Neuronal stem cell (in vitro differentiated cells): ENCODE measurements at regions not wholly inside any gene's neighbourhood (a gene's known extent, or its start where the extent isn't known, plus 50 kb on each side); places are given as distances from the start of the nearest gene placed in this dataset.
A peak's percentile ranks its signal among the peaks of the same experiment; 100 is the strongest.

Source experiments
- DNase-seq: peaks from one replicate; pipeline ENCODE4 v3.0.0-alpha.2; 2013; ENCODE audit warnings: low spot score
- H2AFZ ChIP-seq: one replicate; pipeline ENCODE4 v1.6.1; 2013; ENCODE audit warnings: mild to moderate bottlenecking, low read length, inconsistent platforms
- H2AK5ac ChIP-seq: 2 replicates; pipeline ENCODE4 v1.6.1; 2013; ENCODE audit warnings: low read depth, mild to moderate bottlenecking, inconsistent platforms, low read length, moderate library complexity, mixed read lengths
- H2BK120ac ChIP-seq: 2 replicates; pipeline ENCODE4 v1.6.1; 2013; ENCODE audit warnings: low read depth, mild to moderate bottlenecking, inconsistent platforms, low read length, moderate library complexity, mixed read lengths
- H2BK12ac ChIP-seq: one replicate; pipeline ENCODE4 v1.6.1; 2013; ENCODE audit warnings: low read length, inconsistent platforms
- H2BK15ac ChIP-seq: 2 replicates; pipeline ENCODE4 v1.6.1; 2013; ENCODE audit warnings: mild to moderate bottlenecking, low read length, inconsistent platforms, mixed read lengths
- H2BK5ac ChIP-seq: one replicate; pipeline ENCODE4 v1.6.1; 2013; ENCODE audit warnings: inconsistent platforms, mild to moderate bottlenecking, low read length, moderate library complexity
- H3K14ac ChIP-seq: one replicate; pipeline ENCODE4 v1.6.1; 2013; ENCODE audit warnings: low read length, inconsistent platforms
- H3K18ac ChIP-seq: 2 replicates; pipeline ENCODE4 v1.6.1; 2013; ENCODE audit warnings: low read length, inconsistent platforms
- H3K23ac ChIP-seq: 2 replicates; pipeline ENCODE4 v1.6.1; 2013; ENCODE audit warnings: low read depth, mild to moderate bottlenecking, mixed read lengths, low read length, inconsistent platforms; ENCODE audit not compliant: poor library complexity
- H3K27ac ChIP-seq: replicated peaks from 3 replicates; pipeline ENCODE4 v1.5.1; 2013; ENCODE audit warnings: low read length, inconsistent platforms
- H3K27me3 ChIP-seq, 3 experiments: 2 replicates each; pipeline ENCODE4 v1.6.1; 2013; ENCODE audit warnings: low read length in 3 of 3, mild to moderate bottlenecking in 2 of 3, inconsistent platforms in 1 of 3, low read depth in 1 of 3, mixed read lengths in 1 of 3, moderate library complexity in 1 of 3; ENCODE audit not compliant: control insufficient read depth in 3 of 3, insufficient read depth in 3 of 3
- H3K36me3 ChIP-seq, 2 donors: replicated peaks in 1 of 2; 2 replicates each; pipeline ENCODE4 v1.6.1; 2013; ENCODE audit warnings: low read length in 2 of 2; ENCODE audit not compliant: control insufficient read depth in 2 of 2, insufficient read depth in 2 of 2
- H3K4ac ChIP-seq: 2 replicates; pipeline ENCODE4 v1.6.1; 2013; ENCODE audit warnings: inconsistent platforms, mild to moderate bottlenecking, low read length, moderate library complexity
- H3K4me1 ChIP-seq, 2 donors: 1 replicate in 1 of 2; 2 replicates in 1 of 2; pipeline ENCODE4 v1.6.1; 2013; ENCODE audit warnings: low read length in 2 of 2, low read depth in 1 of 2; ENCODE audit not compliant: control insufficient read depth in 2 of 2, insufficient read depth in 1 of 2
- H3K4me2 ChIP-seq: one replicate; pipeline ENCODE4 v1.6.1; 2013; ENCODE audit warnings: mild to moderate bottlenecking, low read length, inconsistent platforms; ENCODE audit not compliant: insufficient read depth, poor library complexity, severe bottlenecking
- H3K4me3 ChIP-seq, 2 donors: 2 replicates each; pipeline ENCODE4 v1.5.1; 2013; ENCODE audit warnings: low read length in 2 of 2, mild to moderate bottlenecking in 2 of 2, inconsistent platforms in 1 of 2, moderate library complexity in 1 of 2
- H3K79me1 ChIP-seq: one replicate; pipeline ENCODE4 v1.6.1; 2013; ENCODE audit warnings: low read depth, mild to moderate bottlenecking, inconsistent platforms, low read length, moderate library complexity
- H3K9ac ChIP-seq: one replicate; pipeline ENCODE4 v1.6.1; 2013; ENCODE audit warnings: mild to moderate bottlenecking, low read depth, low read length, inconsistent platforms; ENCODE audit not compliant: poor library complexity
- H3K9me3 ChIP-seq, 2 donors: replicated peaks in 1 of 2; 2 replicates each; pipeline versions ENCODE3 to v1.6.1; 2013; ENCODE audit warnings: low read length in 2 of 2, mild to moderate bottlenecking in 2 of 2, inconsistent platforms in 1 of 2, low read depth in 1 of 2, mixed read lengths in 1 of 2, moderate library complexity in 1 of 2; ENCODE audit not compliant: control insufficient read depth in 2 of 2, insufficient read depth in 1 of 2
- H4K8ac ChIP-seq: one replicate; pipeline ENCODE4 v1.6.1; 2013; ENCODE audit warnings: low read depth, mild to moderate bottlenecking, inconsistent platforms, low read length, moderate library complexity
- H4K91ac ChIP-seq: one replicate; pipeline ENCODE4 v1.6.1; 2013; ENCODE audit warnings: low read length, low read depth, mild to moderate bottlenecking, inconsistent platforms; ENCODE audit not compliant: poor library complexity
- whole genome bisulfite sequencing, 2 donors: extraction: QIAGEN DNeasy Blood & Tissue Kit; methylation state at CpG; one replicate each; pipeline ENCODE4 v1.1.7; 2013; ENCODE audit warnings: missing lambda C conversion rate in 2 of 2, mixed read lengths in 1 of 2; ENCODE audit not compliant: insufficient read length in 2 of 2, insufficient replicate concordance in 1 of 2; ENCODE audit errors: extremely low coverage in 2 of 2; 5-methylcytosine and 5-hydroxymethylcytosine counted together

GRCh38 chrX:137428766-137429591 is 136.9 kb upstream of the ZIC3 start:
- H3K9me3 ChIP-seq = no peaks in the 10 kb centered on the region
- H3K79me1 ChIP-seq = no peaks in the 10 kb centered on the region
- H2BK120ac ChIP-seq = no peak overlapping the region
- no peak overlapping the region for H3K27ac ChIP-seq
- peak overlapping the region; percentile 66 for H3K4me2 ChIP-seq
- peaks cover 0 to 8% of the 10 kb centered on the region in 2 donors for H3K4me1 ChIP-seq
- no peak overlapping the region for H3K9ac ChIP-seq
- H2BK12ac ChIP-seq = no peak overlapping the region
- H2AK5ac ChIP-seq = no peak overlapping the region
- no peak for DNase-seq
- H3K18ac ChIP-seq = peak overlapping the region; percentile 48
- no peak overlapping the region for H4K8ac ChIP-seq
- no peak overlapping the region for H3K14ac ChIP-seq
- peak overlapping the region; percentile 26 for H2BK15ac ChIP-seq
- no peak overlapping the region for H3K4ac ChIP-seq
- peak overlapping the region in 1 of 2 donors; percentile 73 for H3K4me3 ChIP-seq
- no peak overlapping the region for H4K91ac ChIP-seq
- H2AFZ ChIP-seq = no peak overlapping the region
- H3K36me3 ChIP-seq = no peaks in the 10 kb centered on the region
- H2BK5ac ChIP-seq = no peak overlapping the region
- H3K23ac ChIP-seq = no peak overlapping the region
- no CpG with 5 or more reads among the region's 44 CpGs for WGBS, 2 donors
- H3K27me3 ChIP-seq = peaks cover 0 to 45% (median 29%) of the 10 kb centered on the region in 3 experiments

- H3K4ac ChIP-seq = no peak overlapping the region
- H3K27me3 ChIP-seq = peaks cover 0 to 47% (median 29%) of the 10 kb centered on the region in 3 experiments
- peaks cover 0 to 8% of the 10 kb centered on the region in 2 donors for H3K4me1 ChIP-seq
- peak overlapping the region; percentile 70 for H3K9ac ChIP-seq
- no peak overlapping the region for H3K27ac ChIP-seq
- no peak overlapping the region for H3K14ac ChIP-seq
- H3K4me2 ChIP-seq = peak overlapping the region; percentile 66
- no peak overlapping the region for H2BK120ac ChIP-seq
- H2BK15ac ChIP-seq = no peak overlapping the region
- no peak overlapping the region for H2BK5ac ChIP-seq
- peak overlapping the region; percentile 20 for H3K23ac ChIP-seq
- H3K79me1 ChIP-seq = no peaks in the 10 kb centered on the region
- no peak overlapping the region for H2AFZ ChIP-seq
- H3K9me3 ChIP-seq = no peaks in the 10 kb centered on the region
- no peak overlapping the region for H2BK12ac ChIP-seq
- H3K18ac ChIP-seq = no peak overlapping the region
- H3K36me3 ChIP-seq = no peaks in the 10 kb centered on the region
- no peak overlapping the region for H2AK5ac ChIP-seq
- peak overlapping the region in 1 of 2 donors; percentile 73 for H3K4me3 ChIP-seq
- no peak overlapping the region for H4K91ac ChIP-seq
- no peak for DNase-seq
- no CpG with 5 or more reads among the region's 30 CpGs for WGBS, 2 donors
- H4K8ac ChIP-seq = no peak overlapping the region
Measured at GRCh38 chrX:137428221-137428661, 137.7 kb upstream of the ZIC3 start.

- Histone ChIP-seq H3K4ac (no peak overlapping the region), H3K9me3 (no peaks in the 10 kb centered on the region), H3K23ac (no peak overlapping the region), H2AK5ac (no peak overlapping the region), H3K14ac (no peak overlapping the region), H3K27ac (no peak overlapping the region), H3K79me1 (no peaks in the 10 kb centered on the region), H3K27me3 (peaks cover 0 to 51% (median 29%) of the 10 kb centered on the region in 3 experiments), H3K18ac (no peak overlapping the region), H3K4me2 (peak overlapping the region; percentile 66), H3K4me3 (peak overlapping the region in 1 of 2 donors; percentile 73), H4K8ac (no peak overlapping the region), H3K9ac (no peak overlapping the region), H2AFZ (no peak overlapping the region), H3K36me3 (no peaks in the 10 kb centered on the region), H4K91ac (no peak overlapping the region), H2BK120ac (no peak overlapping the region), H3K4me1 (peaks cover 0 to 8% of the 10 kb centered on the region in 2 donors), H2BK15ac (no peak overlapping the region), H2BK5ac (no peak overlapping the region), H2BK12ac (no peak overlapping the region)
- no peak for DNase-seq
- no CpG with 5 or more reads among the region's 18 CpGs for WGBS, 2 donors
Measured at GRCh38 chrX:137427816-137428215, 138.1 kb upstream of the ZIC3 start.

- Histone ChIP-seq H3K9me3 (no peaks in the 10 kb centered on the region), H3K23ac (no peak overlapping the region), H2BK15ac (no peak overlapping the region), H3K4ac (no peak overlapping the region), H3K4me3 (no peak overlapping the region), H3K36me3 (no peaks in the 10 kb centered on the region), H3K9ac (no peak overlapping the region), H3K4me2 (peak overlapping the region; percentile 66), H3K4me1 (peaks cover 0 to 8% of the 10 kb centered on the region in 2 donors), H3K27ac (no peak overlapping the region), H2BK5ac (no peak overlapping the region), H4K8ac (no peak overlapping the region), H3K27me3 (peaks cover 0 to 54% (median 29%) of the 10 kb centered on the region in 3 experiments), H3K18ac (peak overlapping the region; percentile 48), H2AK5ac (no peak overlapping the region), H4K91ac (no peak overlapping the region), H3K79me1 (no peaks in the 10 kb centered on the region), H2BK120ac (no peak overlapping the region), H2BK12ac (no peak overlapping the region), H3K14ac (no peak overlapping the region), H2AFZ (no peak overlapping the region)
- no peak for DNase-seq
- WGBS, 2 donors = no CpG with 5 or more reads among the region's 20 CpGs
Measured at GRCh38 chrX:137427426-137427778, 138.5 kb upstream of the ZIC3 start.
